CD4-positive, alpha-beta T cell treated with Interleukin-2 at 100 ng/mL for 4 hours (primary cell): ENCODE measurements at regions not wholly inside any gene's neighbourhood (a gene's known extent, or its start where the extent isn't known, plus 50 kb on each side); places are given as distances from the start of the nearest gene placed in this dataset.
"Not testable (repeated sequence)": the region's sequence is repeated elsewhere in the genome, so short reads cannot be mapped to it uniquely, and the experiment has no call there.

Experiments
- DNase-seq: peaks from one replicate; pipeline ENCODE4 v3.0.0-alpha.2; 2020; ENCODE audit warnings: low spot score

DNA sequence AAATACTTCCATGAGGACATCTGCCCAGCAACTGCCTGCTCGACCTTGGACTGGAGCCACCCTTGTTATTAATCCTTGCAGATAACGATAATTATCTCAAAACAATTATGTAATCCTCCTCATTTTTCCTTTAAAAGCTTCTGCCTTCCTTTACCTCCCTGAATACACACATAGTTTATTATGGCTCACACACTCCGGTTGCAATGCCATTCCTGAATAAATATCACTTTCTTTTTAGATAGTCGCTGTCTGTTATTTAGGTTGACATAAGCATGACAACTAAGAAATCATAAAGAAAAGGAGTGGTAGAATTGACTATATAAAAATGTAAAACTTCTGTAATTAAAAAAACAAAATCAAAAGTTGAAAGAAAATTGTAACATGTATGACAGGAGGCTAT, 64.8 kb downstream of the B4GALT7 start:
- not testable (repeated sequence) for DNase-seq

DNA sequence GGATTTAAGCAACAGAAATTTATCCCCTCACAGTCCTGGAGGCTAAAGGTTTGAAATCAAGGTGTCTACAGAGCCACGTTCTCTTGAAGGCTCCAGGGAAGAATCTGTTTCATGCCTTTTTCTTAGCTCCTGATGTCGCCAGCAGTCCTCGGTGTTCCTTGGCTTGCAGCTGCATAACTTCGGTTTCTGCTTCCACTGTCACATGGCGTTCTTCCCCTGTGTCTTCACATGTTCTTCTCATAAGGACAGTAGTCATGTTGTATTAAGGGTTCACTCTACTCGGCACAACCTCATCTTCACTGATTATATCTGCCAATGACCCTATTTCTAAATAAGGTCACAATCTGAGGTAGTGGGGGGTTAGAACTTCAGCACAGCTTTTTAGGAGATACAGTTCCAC, 65.2 kb downstream of the B4GALT7 start:
- DNase-seq = not testable (repeated sequence)

DNA sequence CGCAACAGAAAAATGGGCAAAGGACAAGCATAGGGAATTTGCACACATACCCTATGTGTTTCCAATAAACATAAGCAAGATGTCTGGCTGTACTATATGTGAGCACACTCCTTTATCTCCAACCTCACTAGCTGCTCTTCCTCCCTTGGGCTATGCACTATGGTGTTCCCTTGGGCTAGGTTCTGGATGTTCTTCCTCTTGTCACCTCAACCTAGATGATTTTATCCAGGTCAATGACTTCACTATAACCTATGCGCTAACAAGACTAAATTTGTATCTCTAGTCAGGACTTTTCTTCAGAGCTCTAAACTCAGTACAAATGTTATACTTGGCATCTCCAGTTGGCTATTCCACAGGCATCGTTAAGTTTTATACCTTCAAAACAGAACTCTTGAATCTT, 66.0 kb downstream of the B4GALT7 start:
- not testable (repeated sequence) for DNase-seq

DNA sequence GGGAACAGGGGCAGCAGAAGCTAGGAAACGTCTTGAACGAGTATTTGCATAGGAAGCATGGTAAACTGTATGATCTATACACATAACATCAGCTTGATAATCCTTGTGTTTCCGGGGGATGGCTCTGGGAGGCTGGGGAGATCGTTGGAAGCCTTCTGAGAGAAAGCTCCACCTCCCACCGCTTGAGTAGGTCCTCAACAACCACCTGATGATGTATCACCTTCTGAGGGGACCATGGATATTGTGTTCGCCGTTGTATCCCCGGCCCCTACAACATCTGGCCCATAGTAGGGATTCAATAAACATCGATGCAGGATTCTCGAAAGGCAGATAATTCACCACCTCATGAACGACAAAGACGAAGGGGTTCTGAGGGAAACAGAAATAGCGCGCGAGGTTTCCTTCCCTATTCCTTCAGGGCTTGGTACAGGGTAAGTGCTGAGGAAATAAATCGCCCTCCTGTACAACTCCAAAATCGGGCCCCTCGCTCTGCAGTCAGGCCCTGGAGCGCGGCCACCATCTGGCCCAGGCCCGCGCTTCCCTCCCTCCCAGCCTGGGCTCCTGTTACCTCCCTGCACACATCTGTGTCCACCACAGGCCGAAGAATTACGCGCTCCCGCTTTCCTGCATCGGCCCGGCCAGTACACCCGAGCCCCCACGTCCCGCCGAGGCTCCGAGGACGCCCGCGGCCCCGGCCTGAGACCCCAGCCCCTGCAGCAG, 71.3 kb downstream of the B4GALT7 start:
- not testable (repeated sequence) for DNase-seq

DNA sequence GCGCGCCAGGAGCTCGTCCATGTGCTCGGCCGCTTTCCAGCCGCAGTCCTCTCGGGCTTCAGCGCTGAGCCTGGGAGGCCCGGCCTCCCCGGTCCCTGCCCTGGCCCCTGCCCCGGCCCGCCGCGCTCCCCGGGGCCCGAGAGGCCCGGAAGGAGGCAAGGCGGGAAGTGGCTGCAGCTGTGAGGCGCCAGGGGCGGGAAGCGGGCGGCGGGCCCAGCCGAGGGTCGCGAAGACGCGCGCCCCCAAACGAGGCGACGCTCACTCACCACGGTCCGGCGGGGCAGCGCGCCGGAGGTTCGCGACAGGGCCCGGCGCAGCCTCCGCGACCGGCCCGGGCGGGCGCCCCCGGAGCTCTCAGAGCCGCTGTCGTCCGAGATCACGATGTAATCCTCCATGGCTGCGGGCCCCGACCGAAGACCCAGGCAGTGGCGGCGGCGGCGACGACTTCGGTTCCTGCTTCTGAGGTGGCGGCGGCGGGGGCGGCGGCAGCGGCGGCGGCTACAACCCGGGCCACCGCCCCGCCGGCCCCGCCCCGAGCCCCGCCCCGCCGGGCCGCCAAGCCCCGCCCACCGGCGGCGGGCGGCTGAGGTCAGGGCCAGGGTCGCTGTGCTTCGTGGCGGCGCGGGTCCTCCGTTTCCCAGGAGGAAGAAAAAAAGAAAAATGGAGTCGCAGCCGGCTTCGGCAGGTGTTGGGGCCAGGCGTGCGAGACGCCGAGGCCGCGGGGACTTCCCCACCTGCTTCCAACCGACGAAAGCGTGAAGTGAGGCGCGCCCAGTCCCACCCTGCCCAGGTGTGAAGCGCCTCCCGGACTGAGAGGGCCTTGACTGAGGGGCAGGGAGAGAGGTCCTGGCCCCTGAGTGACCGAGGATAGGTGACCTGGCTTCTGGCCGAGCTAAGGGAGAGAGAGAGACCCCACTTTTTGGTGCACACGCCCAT, 72.1 kb downstream of the B4GALT7 start:
- DNase-seq = peak; percentile 65
